Medulla oblongata (tissue), 1 donor: ENCODE measurements at regions not wholly inside any gene's neighbourhood (a gene's known extent, or its start where the extent isn't known, plus 50 kb on each side); places are given as distances from the start of the nearest gene placed in this dataset.

ENCODE experiments used
- DNase-seq: peaks from one replicate; pipeline ENCODE4 v3.0.0-alpha.2; 2015; ENCODE audit errors: extremely low spot score

- DNase-seq = no peak
Measured at GRCh38 chr1:104671684-104672353, 922.1 kb downstream of the AMY1C start.

- DNase-seq = no peak
Measured at GRCh38 chr1:104699433-104699832, 949.7 kb downstream of the AMY1C start.

- DNase-seq = no peak
Measured at GRCh38 chr1:104702731-104703130, 953.0 kb downstream of the AMY1C start.

GRCh38 chr1:104706631-104707147 is 957.0 kb downstream of the AMY1C start:
- no peak for DNase-seq

- no peak for DNase-seq
Measured at GRCh38 chr1:104718752-104719151, 969.1 kb downstream of the AMY1C start.

- DNase-seq = no peak
Measured at GRCh38 chr1:104720741-104721140, 971.0 kb downstream of the AMY1C start.

- no peak for DNase-seq
Measured at GRCh38 chr1:104726917-104727316, 977.2 kb downstream of the AMY1C start.

- no peak for DNase-seq
Measured at GRCh38 chr1:104733866-104734265, 984.2 kb downstream of the AMY1C start.

- DNase-seq = no peak
Measured at GRCh38 chr1:104745875-104746274, 996.2 kb downstream of the AMY1C start.

- DNase-seq = no peak
Measured at GRCh38 chr1:104746994-104747393, 997.3 kb downstream of the AMY1C start.

GRCh38 chr1:104760017-104760416 is 1010.3 kb downstream of the AMY1C start:
- peak; percentile 50 for DNase-seq

- no peak for DNase-seq
Measured at GRCh38 chr1:104761961-104762570, 1012.4 kb downstream of the AMY1C start.

- no peak for DNase-seq
Measured at GRCh38 chr1:104765085-104765484, 1015.4 kb downstream of the AMY1C start.

- no peak for DNase-seq
Measured at GRCh38 chr1:104768466-104768865, 1018.8 kb downstream of the AMY1C start.

GRCh38 chr1:104780470-104781078 is 1030.9 kb downstream of the AMY1C start:
- DNase-seq = peak; percentile 32

GRCh38 chr1:104785575-104786187 is 1036.0 kb downstream of the AMY1C start:
- no peak for DNase-seq

GRCh38 chr1:104787866-104788510 is 1038.3 kb downstream of the AMY1C start:
- no peak for DNase-seq

GRCh38 chr1:104791030-104791429 is 1041.3 kb downstream of the AMY1C start:
- DNase-seq = no peak

- DNase-seq = no peak
Measured at GRCh38 chr1:104794035-104794434, 1044.3 kb downstream of the AMY1C start.

GRCh38 chr1:104795931-104796330 is 1046.2 kb downstream of the AMY1C start:
- no peak for DNase-seq

- DNase-seq = no peak
Measured at GRCh38 chr1:104797982-104798381, 1048.3 kb downstream of the AMY1C start.

- no peak for DNase-seq
Measured at GRCh38 chr1:104801344-104801743, 1051.6 kb downstream of the AMY1C start.
